LNCAP (cell line): ENCODE measurements at regions not wholly inside any gene's neighbourhood (a gene's known extent, or its start where the extent isn't known, plus 50 kb on each side); places are given as distances from the start of the nearest gene placed in this dataset.

Experiments
- CTCF ChIP-seq: fragments of 450-650 bp; IDR thresholded peaks from 2 replicates; pipeline ENCODE4 v1.5.1; 2017; ENCODE audit warnings: mild to moderate bottlenecking

DNA sequence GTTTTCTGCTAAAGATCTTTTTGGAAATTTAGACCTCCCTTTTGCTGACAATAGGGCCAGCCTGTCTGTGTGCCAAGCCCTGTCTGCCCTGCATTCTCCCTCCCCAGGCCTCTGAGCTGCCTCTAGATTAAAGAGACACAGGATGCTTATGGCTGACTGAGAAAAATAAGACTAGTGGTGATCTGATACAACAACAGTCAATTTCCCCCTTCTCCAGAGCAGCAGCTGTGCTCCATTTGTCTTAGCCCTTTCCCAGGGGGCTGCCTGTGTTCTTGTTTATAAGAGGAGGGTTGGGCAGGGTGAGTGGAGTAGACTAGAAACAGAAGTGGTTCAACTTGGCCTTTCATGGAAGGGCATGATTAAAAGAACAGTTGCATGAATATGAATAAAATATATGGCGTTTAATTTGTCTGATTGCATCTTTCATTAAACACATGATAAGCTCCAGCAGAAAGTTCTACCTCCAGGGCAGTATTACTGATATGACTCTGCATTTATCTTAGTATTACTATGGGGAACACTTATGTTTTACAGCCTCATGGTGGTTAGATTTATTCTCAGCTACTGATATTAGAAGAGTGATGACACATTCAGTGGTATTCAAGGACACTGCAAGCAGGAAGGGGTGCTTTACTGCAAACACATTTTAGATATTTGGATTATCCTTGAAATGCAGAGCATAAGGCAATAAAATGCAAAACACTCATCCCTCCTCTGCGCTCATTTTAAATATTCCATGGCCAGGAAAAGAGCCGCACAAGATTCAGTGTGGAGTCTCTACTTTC is 150.2 kb upstream of the CLEC14A start:
- no peak for TF ChIP-seq CTCF

DNA sequence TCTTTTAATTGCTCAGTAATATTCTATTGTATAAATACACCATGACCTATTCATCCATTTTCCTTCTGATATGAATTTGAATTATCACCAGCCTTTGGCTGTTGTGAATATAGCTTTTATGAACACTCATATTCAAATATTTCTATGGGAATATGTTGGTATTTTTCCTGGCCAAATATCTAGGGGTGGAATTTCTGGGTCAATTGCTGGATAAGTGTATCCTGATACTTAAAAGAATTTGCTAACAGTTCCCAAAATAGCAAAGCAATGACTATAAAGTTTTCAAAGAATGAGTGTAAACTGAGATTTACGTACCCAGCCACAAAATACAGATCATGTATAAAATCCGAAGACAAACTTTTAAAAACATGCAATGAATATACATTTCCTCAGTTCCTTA is 148.7 kb upstream of the CLEC14A start:
- no peak for TF ChIP-seq CTCF

- no peak for TF ChIP-seq CTCF
Measured at GRCh38 chr14:38404100-38404541, 148.2 kb upstream of the CLEC14A start.

- no peak for TF ChIP-seq CTCF
Measured at GRCh38 chr14:38400751-38401150, 144.9 kb upstream of the CLEC14A start.

GRCh38 chr14:38399652-38400051 is 143.8 kb upstream of the CLEC14A start:
- TF ChIP-seq CTCF = no peak

- TF ChIP-seq CTCF = no peak
Measured at GRCh38 chr14:38394767-38395166, 138.9 kb upstream of the CLEC14A start.

DNA sequence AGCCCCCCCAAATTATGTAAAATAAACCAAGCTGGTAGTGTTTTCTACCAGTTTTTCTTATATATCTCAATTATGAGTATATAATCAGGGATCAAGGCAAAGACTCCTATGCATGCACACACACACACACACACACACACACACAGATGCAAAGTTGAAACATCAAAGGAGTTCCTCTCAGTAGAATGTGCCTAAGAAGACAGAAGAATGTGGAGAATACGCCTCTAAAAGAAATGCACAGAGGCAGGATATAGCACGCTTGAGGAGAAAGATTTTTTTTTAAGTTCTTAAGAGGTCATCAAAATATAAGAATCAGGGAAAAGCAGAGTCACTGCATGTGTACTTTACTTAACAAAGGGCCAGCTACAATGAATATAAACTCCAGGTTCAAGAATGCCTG is 138.2 kb upstream of the CLEC14A start:
- no peak for TF ChIP-seq CTCF

DNA sequence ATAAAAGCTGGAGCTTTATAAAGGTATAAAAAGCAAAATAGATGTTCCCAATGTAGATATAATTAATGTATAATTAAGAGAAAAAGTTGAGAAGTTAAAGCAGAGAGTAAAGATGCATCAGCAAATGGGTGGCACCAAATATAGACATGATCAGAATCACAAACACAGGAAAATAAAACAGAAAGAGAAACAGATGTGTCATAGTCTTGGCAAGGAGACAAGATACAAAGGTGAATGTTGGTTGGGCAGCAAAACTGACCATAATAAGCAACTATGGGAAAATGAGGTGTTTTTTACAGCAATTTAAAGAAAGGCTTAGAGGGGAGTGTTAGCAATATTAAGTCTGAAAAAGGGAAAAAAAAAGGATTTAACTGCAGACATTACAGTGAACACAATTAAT is 135.4 kb upstream of the CLEC14A start:
- TF ChIP-seq CTCF = no peak
